ENCODE measurements at regions not wholly inside any gene's neighbourhood (a gene's known extent, or its start where the extent isn't known, plus 50 kb on each side); places are given as distances from the start of the nearest gene placed in this dataset.

DNA sequence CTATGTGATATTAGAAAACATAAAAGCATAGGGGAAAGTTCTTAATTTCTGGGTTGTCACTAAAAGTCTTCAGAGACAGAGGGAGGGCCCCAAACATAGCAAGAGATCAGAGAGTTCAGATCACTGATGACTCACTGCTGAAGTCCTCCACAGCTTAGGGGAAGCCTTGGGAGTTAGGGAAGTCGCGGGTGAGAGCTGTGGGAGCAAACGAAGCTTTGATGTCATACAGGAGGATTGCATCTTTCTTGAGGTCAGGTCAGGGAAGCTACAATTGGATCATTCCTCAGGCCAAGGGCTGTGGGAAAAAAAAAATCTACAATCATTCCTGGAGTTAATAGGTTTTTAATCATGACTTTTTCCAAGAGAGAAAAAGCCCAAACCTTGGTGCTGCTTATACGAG, 96.2 kb downstream of the COPS8 start:
- 0 out of 4 replicates have a peak, but pooled peaks cover 0 to 2% of the 10 kb centered on the region in 2 experiments for H3K4me1 ChIP-seq (ENCODE audit: control insufficient read depth in 1 of 2, insufficient read depth in 2 of 2, low read depth in 1 of 2, low read length in 1 of 2)
- H3K36me3 ChIP-seq (replicated peaks in 1 of 2; ENCODE audit: control insufficient read depth in 1 of 2, insufficient read depth in 2 of 2, low read length in 1 of 2): no peaks in the 10 kb centered on the region
- H3F3A ChIP-seq (replicated peaks; ENCODE audit: insufficient read depth): no peaks in the 10 kb centered on the region
- H3K9me3 ChIP-seq: no peaks in the 10 kb centered on the region
- H3K9ac ChIP-seq: peak overlapping the region; percentile 57; the same call in 1 of the 2 replicates
- H3K79me2 ChIP-seq (ENCODE audit: insufficient read depth): no peaks in the 10 kb centered on the region
- ChIA-PET POLR2A (no interaction called here), CTCF (interaction anchor here (1.1 to 1.3 kb wide), 2 partner anchors 9 to 390 kb away, joined by 3 read pairs; no protein-coding TSS in a partner anchor)
- no peaks in the 10 kb centered on the region for H3K27me3 ChIP-seq (ENCODE audit: insufficient read depth)
- H3K4me3 ChIP-seq (ENCODE audit: low read depth in 2 of 2, low read length in 1 of 2): no peak overlapping the region
- 26% methylated on average over 4 of the region's 4 CpGs for WGBS (ENCODE audit: low lambda C conversion rate)
- no peak overlapping the region for H2AFZ ChIP-seq (ENCODE audit: low read depth)
- no peaks in the 10 kb centered on the region for H4K20me1 ChIP-seq (ENCODE audit: insufficient read depth)
- H3K4me2 ChIP-seq: no peak overlapping the region
- no peak for DNase-seq
- peak overlapping the region in 1 of 2 experiments; percentile 87; a peak in 2 of 4 replicates for H3K27ac ChIP-seq (ENCODE audit: low read depth in 2 of 2, low read length in 1 of 2)
- TF ChIP-seq ZBTB33 (IDR thresholded peaks at IDR 0.05; ENCODE audit: borderline replicate concordance, low read depth): no peak
- TF ChIP-seq FOSL2 (IDR thresholded peaks at IDR 0.05; ENCODE audit: borderline replicate concordance, low read depth): peak; percentile 68
- TF ChIP-seq YY1 (IDR thresholded peaks at IDR 0.05; ENCODE audit: low read depth): no peak
- TF ChIP-seq GABPA (IDR thresholded peaks at IDR 0.05; ENCODE audit: low read depth): no peak
- TF ChIP-seq RXRA (IDR thresholded peaks at IDR 0.05; ENCODE audit: borderline replicate concordance, low read depth): peak; percentile 46; the same call in 1 of the 2 replicates
- TF ChIP-seq CHD2 (IDR thresholded peaks at IDR 0.05; ENCODE audit: low read length, partially characterized antibody): no peak
- peak; percentile 59 for TF ChIP-seq JUND (IDR thresholded peaks at IDR 0.05)
- TF ChIP-seq, protein P1, sequence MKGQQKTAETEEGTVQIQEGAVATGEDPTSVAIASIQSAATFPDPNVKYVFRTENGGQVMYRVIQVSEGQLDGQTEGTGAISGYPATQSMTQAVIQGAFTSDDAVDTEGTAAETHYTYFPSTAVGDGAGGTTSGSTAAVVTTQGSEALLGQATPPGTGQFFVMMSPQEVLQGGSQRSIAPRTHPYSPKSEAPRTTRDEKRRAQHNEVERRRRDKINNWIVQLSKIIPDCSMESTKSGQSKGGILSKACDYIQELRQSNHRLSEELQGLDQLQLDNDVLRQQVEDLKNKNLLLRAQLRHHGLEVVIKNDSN (IDR thresholded peaks at IDR 0.05; ENCODE audit: borderline replicate concordance, low read depth): no peak
- no peak for TF ChIP-seq SMC3 (IDR thresholded peaks at IDR 0.05; ENCODE audit: low read depth, low read length)
- TF ChIP-seq ELF1 (IDR thresholded peaks at IDR 0.05): no peak
- no peak for TF ChIP-seq CTCF (IDR thresholded peaks at IDR 0.05)
- no peak for TF ChIP-seq PBX3 (IDR thresholded peaks at IDR 0.05)
- TF ChIP-seq GATA2 (CRISPR knock-in tag; IDR thresholded peaks at IDR 0.05): no peak
- TF ChIP-seq MXI1 (IDR thresholded peaks at IDR 0.05; ENCODE audit: low read depth, low read length): no peak
- no peak for TF ChIP-seq RCOR1 (IDR thresholded peaks at IDR 0.05; ENCODE audit: low read length)
- no peak for TF ChIP-seq EZH2phosphoT487 (IDR thresholded peaks at IDR 0.05; ENCODE audit: borderline replicate concordance, low read depth)
- no peak for TF ChIP-seq EP300 (IDR thresholded peaks at IDR 0.05; ENCODE audit: borderline replicate concordance in 1 of 2, low read depth in 1 of 2, low read length in 1 of 2)
- no peak for TF ChIP-seq USF2 (IDR thresholded peaks at IDR 0.05; ENCODE audit: borderline replicate concordance, low read depth, low read length)
- TF ChIP-seq RAD21 (IDR thresholded peaks at IDR 0.05; ENCODE audit: low read length): no peak
- TF ChIP-seq NRF1 (IDR thresholded peaks at IDR 0.05; ENCODE audit: low read depth, low read length): no peak
- peak; percentile 34; the same call in 1 of the 2 replicates for TF ChIP-seq TCF12 (IDR thresholded peaks at IDR 0.05)
- no peaks in the 10 kb centered on the region for H3K9me2 ChIP-seq
